ENCODE measurements at regions not wholly inside any gene's neighbourhood (a gene's known extent, or its start where the extent isn't known, plus 50 kb on each side); places are given as distances from the start of the nearest gene placed in this dataset.

GRCh38 chrX:78592030-78592429 is 67.1 kb downstream of the RTL3 start:
- H3K36me3 ChIP-seq (ENCODE audit: control insufficient read depth, low read length), result no peaks in the 10 kb centered on the region
- H3F3A ChIP-seq (ENCODE audit: control insufficient read depth, insufficient read depth), result no peaks in the 10 kb centered on the region
- H3K79me2 ChIP-seq (ENCODE audit: control insufficient read depth, low read length), result no peaks in the 10 kb centered on the region
- no peak overlapping the region for H3K4me3 ChIP-seq (ENCODE audit: low read length)
- no peaks in the 10 kb centered on the region for H4K20me1 ChIP-seq (ENCODE audit: control insufficient read depth, insufficient read depth, low read depth, low read length)
- H3K9me3 ChIP-seq (ENCODE audit: control insufficient read depth, insufficient read depth, low read length), result no peaks in the 10 kb centered on the region
- H3K27ac ChIP-seq (ENCODE audit: low read depth, low read length), result no peak overlapping the region
- H3K9me2 ChIP-seq (replicated peaks; ENCODE audit: control insufficient read depth, low read length), result no peaks in the 10 kb centered on the region
- H3K4me2 ChIP-seq (ENCODE audit: low read length), result no peak overlapping the region
- no peaks in the 10 kb centered on the region for H3K4me1 ChIP-seq (ENCODE audit: control insufficient read depth, low read length)
- H3K27me3 ChIP-seq (ENCODE audit: control insufficient read depth, low read length), result no peaks in the 10 kb centered on the region
- TF ChIP-seq CTCF (IDR thresholded peaks at IDR 0.05; ENCODE audit: low read depth, low read length, poor library complexity, severe bottlenecking), result no peak

GRCh38 chrX:78574306-78574705 is 84.8 kb downstream of the RTL3 start:
- Histone ChIP-seq H3K9me3 (ENCODE audit: control insufficient read depth, insufficient read depth, low read length) (no peaks in the 10 kb centered on the region), H3K4me1 (ENCODE audit: control insufficient read depth, low read length) (0 out of 2 replicates have a peak, but pooled peaks cover 4% of the 10 kb centered on the region), H4K20me1 (ENCODE audit: control insufficient read depth, insufficient read depth, low read depth, low read length) (no peaks in the 10 kb centered on the region), H3F3A (ENCODE audit: control insufficient read depth, insufficient read depth) (no peaks in the 10 kb centered on the region), H3K79me2 (ENCODE audit: control insufficient read depth, low read length) (no peaks in the 10 kb centered on the region), H3K36me3 (ENCODE audit: control insufficient read depth, low read length) (no peaks in the 10 kb centered on the region), H3K9me2 (replicated peaks; ENCODE audit: control insufficient read depth, low read length) (no peaks in the 10 kb centered on the region), H3K27me3 (ENCODE audit: control insufficient read depth, low read length) (no peaks in the 10 kb centered on the region), H3K4me3 (ENCODE audit: low read length) (no peak overlapping the region), H3K4me2 (ENCODE audit: low read length) (no peak overlapping the region), H3K27ac (ENCODE audit: low read depth, low read length) (no peak overlapping the region)
- TF ChIP-seq EZH2phosphoT487 (IDR thresholded peaks at IDR 0.05; ENCODE audit: borderline replicate concordance, low read length) (no peak), CTCF (IDR thresholded peaks at IDR 0.05; ENCODE audit: low read depth, low read length, poor library complexity, severe bottlenecking) (no peak)

- no peaks in the 10 kb centered on the region for H3K9me2 ChIP-seq (replicated peaks; ENCODE audit: control insufficient read depth, low read length)
- no peaks in the 10 kb centered on the region for H3K79me2 ChIP-seq (ENCODE audit: control insufficient read depth, low read length)
- no peak overlapping the region for H3K4me3 ChIP-seq (ENCODE audit: low read length)
- no peaks in the 10 kb centered on the region for H3K27me3 ChIP-seq (ENCODE audit: control insufficient read depth, low read length)
- no peaks in the 10 kb centered on the region for H3K36me3 ChIP-seq (ENCODE audit: control insufficient read depth, low read length)
- 0 out of 2 replicates have a peak, but pooled peaks cover 4% of the 10 kb centered on the region for H3K4me1 ChIP-seq (ENCODE audit: control insufficient read depth, low read length)
- H3K9me3 ChIP-seq (ENCODE audit: control insufficient read depth, insufficient read depth, low read length), result no peaks in the 10 kb centered on the region
- no peak overlapping the region for H3K27ac ChIP-seq (ENCODE audit: low read depth, low read length)
- H3K4me2 ChIP-seq (ENCODE audit: low read length), result no peak overlapping the region
- H3F3A ChIP-seq (ENCODE audit: control insufficient read depth, insufficient read depth), result no peaks in the 10 kb centered on the region
- H4K20me1 ChIP-seq (ENCODE audit: control insufficient read depth, insufficient read depth, low read depth, low read length), result no peaks in the 10 kb centered on the region
- no peak for TF ChIP-seq CTCF (IDR thresholded peaks at IDR 0.05; ENCODE audit: low read depth, low read length, poor library complexity, severe bottlenecking)
- TF ChIP-seq EZH2phosphoT487 (IDR thresholded peaks at IDR 0.05; ENCODE audit: borderline replicate concordance, low read length), result no peak
Observed at GRCh38 chrX:78573630-78574029, 85.5 kb downstream of the RTL3 start.

GRCh38 chrX:78571849-78572248 is 87.3 kb downstream of the RTL3 start:
- H3K4me3 ChIP-seq (ENCODE audit: low read length), result no peak overlapping the region
- no peaks in the 10 kb centered on the region for H3K27me3 ChIP-seq (ENCODE audit: control insufficient read depth, low read length)
- H3K27ac ChIP-seq (ENCODE audit: low read depth, low read length), result no peak overlapping the region
- no peak overlapping the region for H3K4me2 ChIP-seq (ENCODE audit: low read length)
- H3K4me1 ChIP-seq (ENCODE audit: control insufficient read depth, low read length), result 0 out of 2 replicates have a peak, but pooled peaks cover 4% of the 10 kb centered on the region
- no peaks in the 10 kb centered on the region for H3K79me2 ChIP-seq (ENCODE audit: control insufficient read depth, low read length)
- H4K20me1 ChIP-seq (ENCODE audit: control insufficient read depth, insufficient read depth, low read depth, low read length), result no peaks in the 10 kb centered on the region
- TF ChIP-seq EZH2phosphoT487 (IDR thresholded peaks at IDR 0.05; ENCODE audit: borderline replicate concordance, low read length) (no peak), CTCF (IDR thresholded peaks at IDR 0.05; ENCODE audit: low read depth, low read length, poor library complexity, severe bottlenecking) (no peak)
- H3K9me2 ChIP-seq (replicated peaks; ENCODE audit: control insufficient read depth, low read length), result no peaks in the 10 kb centered on the region
- H3K9me3 ChIP-seq (ENCODE audit: control insufficient read depth, insufficient read depth, low read length), result no peaks in the 10 kb centered on the region
- no peaks in the 10 kb centered on the region for H3K36me3 ChIP-seq (ENCODE audit: control insufficient read depth, low read length)
- no peaks in the 10 kb centered on the region for H3F3A ChIP-seq (ENCODE audit: control insufficient read depth, insufficient read depth)

All from DOHH2 (cell line).